ENCODE measurements at regions not wholly inside any gene's neighbourhood (a gene's known extent, or its start where the extent isn't known, plus 50 kb on each side); places are given as distances from the start of the nearest gene placed in this dataset.
"Not testable (repeated sequence)": the region's sequence is repeated elsewhere in the genome, so short reads cannot be mapped to it uniquely, and the experiment has no call there.

DNA sequence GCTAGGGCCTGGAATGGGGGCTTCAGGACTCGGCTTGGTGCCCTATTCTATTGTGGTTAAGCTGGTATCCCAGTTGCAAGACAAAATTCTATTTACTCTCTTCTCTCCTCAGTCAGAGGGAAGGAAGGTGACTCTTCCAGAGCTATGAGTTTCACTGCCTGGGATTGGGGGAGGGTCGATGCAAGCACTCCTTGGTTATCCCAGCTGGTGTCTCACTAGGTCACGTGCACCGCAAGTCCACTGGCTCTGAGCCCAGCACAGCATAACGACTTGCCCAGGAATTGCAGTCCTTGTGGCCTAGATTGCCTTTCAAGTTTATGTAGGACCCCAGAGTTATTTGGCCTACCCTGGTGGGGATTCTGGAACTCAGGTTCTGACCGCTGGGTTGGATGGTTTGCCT lies 958.8 kb downstream of the IGSF11 start:
- DNase-seq (ENCODE audit: low spot score), result no peak

DNA sequence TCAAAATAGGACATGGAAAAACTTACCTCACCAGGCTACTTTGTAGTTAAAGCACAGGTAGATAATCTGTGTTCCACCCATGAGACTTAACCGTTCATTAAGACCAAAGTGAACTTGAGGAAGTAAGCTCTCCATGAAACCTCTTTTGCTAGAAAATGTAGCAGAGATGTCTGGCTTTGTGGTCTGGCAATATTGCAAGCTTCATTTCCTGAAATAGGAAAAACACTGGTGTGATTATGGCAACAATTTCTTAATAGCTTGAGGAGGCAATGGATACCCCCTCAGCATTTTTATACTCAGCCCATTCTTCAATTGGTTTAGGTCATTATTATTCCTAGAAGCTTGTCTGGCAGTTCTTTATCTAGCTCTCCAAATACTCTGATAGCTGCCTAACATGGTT lies 957.3 kb downstream of the IGSF11 start:
- no peak for DNase-seq (ENCODE audit: low spot score)

DNA sequence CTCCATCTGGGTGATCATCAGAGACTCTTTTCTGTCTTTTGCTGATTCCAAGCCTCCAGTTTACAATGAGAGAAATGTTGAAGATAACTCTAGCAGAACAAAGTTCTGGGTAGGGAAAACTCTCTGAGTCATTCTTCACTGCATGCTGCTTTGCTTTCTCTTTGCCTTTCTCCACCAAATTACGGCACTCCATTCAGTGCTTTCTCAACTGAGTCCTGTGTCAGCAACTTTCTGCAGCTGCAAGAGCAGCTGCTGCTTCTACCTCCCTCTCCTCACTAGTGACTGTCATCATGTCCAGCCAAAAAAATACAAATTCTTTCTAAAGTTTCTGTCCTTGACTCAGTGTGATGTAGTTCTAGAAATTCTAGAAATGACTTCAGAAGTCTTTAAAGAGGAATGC lies 953.8 kb downstream of the IGSF11 start:
- no peak for DNase-seq (ENCODE audit: low spot score)

DNA sequence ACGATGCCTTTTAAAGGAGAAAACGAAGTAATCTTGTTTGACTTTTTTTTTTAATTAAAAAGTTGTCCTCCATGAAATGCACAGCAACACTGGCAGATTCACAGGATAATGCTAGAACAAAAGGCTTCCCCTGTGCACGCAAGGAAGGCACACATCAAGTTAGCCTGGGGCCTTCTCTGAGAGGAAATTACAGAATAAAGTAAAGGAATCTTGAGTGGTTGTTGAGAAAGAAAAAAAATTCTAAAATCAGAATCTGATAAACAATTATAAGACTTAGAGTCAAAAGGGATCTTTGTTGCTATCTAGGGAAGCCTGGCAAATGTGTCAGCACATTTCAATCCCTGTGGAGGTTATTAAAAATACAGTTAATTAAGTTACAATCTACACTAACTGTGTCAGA lies 946.0 kb downstream of the IGSF11 start:
- DNase-seq (ENCODE audit: low spot score), result no peak

DNA sequence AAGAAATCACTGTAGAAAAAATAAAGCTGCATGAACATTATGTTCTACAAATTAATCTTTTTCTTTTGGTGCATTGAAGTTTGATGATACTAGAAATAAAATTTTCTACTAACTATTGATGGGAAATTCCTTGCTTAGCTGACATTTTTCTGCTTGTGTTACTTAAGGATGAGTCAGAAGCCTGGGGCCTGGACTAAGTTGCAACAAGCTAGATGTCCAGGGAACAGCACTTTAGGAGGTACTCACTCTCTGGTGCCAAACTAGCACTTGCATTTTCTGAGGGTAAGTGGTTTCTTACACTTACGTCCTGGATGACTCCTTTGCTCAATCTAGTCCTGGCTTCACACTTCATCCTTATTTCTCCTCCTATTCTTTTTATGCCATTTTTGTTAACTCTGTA lies 945.1 kb downstream of the IGSF11 start:
- no peak for DNase-seq (ENCODE audit: low spot score)

DNA sequence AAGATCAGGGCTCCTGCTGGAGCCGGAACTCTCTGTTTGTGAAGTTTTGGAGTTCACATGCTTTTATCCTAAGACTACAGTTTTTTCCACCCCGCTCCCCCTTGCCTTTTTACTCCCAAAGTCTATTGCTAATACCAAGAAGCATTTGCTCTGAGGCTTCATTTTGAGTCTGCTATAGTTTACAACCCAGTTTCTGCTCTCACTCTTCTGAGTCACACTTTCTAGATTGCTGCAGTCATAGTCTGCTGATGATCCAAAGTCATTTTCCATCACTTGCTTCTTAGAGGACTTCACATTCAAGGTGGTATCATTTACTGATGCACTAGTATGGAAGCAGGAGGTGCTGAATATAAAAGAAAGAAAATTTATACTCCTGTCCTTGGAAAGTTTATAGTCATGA lies 937.4 kb downstream of the IGSF11 start:
- no peak for DNase-seq (ENCODE audit: low spot score)

DNA sequence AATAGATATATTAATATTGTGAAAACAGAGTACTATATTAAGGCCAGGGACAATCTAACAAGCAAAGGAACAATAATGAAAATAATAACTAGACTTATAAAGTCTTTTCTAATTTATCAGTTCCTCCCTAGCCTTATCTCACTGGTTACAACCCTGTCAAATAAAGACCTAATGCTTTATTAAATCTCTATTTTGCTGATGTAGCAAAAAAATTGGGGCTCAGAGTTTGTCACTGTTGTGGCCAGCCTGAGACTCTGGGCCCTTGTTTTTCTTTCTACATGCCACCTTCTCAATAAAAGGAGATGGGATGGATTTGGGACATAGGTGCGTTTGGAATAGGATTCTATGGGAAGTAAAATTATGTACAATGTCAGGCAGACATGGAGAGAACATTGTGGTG lies 937.0 kb downstream of the IGSF11 start:
- no peak for DNase-seq (ENCODE audit: low spot score)

DNA sequence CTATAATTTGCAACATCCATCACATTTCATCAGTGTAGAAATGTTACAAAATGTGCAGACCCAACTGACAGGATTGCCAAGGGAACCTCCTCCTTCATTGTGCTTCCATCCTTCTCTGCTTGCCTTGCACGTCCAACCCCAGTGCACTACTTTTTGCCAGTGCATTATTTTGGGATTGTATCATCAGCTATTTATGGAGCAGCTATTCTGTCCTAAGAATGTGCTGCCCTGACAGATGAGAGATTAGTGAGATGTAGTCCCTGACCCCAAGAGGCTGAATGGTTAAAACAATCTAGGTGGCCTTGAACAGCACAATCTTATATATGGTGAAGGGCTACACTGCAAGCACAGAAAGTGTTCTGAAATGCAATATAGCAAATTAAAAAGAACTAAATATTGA lies 935.8 kb downstream of the IGSF11 start:
- no peak for DNase-seq (ENCODE audit: low spot score)

DNA sequence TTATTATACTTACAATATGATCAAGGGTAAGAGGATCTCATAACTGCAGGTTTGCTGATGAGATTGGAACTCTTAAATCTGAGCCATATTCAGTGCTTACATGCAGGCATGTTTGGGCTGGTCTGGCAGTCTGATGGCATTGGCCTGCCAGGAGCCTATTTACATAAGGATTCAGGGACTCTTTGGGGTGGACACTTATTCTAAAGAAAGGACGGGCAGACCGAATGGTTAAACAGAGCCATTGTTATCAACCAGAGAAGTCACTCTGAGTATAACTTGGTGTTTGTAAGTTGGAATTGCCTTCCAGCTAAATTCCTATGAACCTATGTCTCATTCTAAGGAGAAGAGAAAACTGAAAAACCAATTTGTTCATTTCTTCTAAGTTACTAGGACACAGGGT lies 932.8 kb downstream of the IGSF11 start:
- no peak for DNase-seq (ENCODE audit: low spot score)

DNA sequence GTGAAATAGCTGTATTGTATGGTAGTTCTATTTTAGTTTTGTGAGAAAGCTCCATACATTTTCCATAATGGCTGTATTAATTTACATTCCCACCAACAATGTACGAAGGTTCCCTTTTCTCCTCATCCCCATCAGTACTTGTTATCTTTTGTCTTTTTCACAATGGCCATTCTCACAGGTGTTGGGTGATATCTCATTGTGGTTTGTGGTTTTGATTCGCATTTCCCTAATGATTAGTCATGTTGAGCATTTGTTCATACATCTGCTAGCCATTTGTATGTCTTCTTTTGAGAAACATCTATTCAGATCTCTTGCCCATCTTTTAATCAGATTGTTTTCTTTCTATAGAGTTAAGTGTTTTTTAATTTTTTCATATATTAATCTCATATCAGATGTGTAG lies 931.9 kb downstream of the IGSF11 start:
- no peak for DNase-seq (ENCODE audit: low spot score)

DNA sequence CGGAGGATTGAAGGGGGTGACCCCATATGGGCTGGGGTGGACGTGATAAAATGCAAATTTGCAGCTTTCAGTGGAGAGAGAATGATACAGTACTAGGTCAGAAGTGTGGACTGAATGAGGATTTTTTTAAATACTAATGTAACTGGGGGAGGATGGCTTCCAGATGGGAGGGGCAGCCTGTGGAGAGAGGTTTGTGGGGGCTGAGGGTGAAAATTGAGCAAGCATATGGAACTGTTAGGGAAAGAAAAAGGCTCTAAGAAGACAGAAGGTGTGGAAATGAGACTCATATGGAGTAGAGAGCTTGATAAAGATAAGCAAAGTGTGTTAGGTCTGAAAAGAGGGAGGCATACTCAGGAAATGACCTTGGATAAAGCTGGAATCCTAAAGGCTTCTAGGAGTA lies 926.4 kb downstream of the IGSF11 start:
- DNase-seq (ENCODE audit: low spot score), result no peak

DNA sequence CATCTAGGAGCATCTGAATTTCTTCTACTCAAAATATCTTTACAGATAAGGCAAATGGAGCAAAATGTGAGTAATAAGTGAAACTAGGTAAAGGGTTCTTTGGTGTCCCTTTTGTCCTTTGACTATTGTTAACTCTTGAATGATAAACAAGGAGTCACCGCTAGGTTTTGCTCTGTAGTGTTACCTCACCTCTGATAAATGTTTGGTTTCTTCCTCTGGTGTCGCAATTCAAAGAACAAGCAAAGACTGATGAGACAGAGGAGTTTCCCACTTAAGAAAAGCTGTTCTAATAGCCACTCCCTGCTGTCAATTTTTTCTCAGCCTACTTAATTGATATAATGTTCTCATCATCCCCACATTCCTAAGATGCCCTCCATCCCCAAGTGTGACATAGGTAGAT lies 925.9 kb downstream of the IGSF11 start:
- DNase-seq (ENCODE audit: low spot score), result no peak

DNA sequence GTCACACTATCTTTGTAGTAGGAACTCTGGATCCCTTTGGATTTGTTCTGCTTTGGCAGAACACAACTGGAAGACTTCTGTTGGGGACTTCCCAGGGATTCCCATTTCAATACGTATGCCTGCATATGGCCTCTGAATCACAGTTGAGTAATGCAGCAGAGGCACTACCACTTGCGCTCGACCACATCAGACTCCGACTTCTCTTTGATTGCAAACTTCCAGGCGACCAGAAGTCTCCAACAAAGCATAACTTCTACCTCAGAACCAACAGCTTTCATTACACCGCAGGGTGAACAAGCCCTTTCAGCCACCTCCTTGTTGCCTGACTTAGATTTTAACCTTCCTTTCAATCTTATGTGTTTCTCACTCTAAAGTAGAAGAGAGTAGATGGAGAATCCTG lies 924.4 kb downstream of the IGSF11 start:
- no peak for DNase-seq (ENCODE audit: low spot score)

DNA sequence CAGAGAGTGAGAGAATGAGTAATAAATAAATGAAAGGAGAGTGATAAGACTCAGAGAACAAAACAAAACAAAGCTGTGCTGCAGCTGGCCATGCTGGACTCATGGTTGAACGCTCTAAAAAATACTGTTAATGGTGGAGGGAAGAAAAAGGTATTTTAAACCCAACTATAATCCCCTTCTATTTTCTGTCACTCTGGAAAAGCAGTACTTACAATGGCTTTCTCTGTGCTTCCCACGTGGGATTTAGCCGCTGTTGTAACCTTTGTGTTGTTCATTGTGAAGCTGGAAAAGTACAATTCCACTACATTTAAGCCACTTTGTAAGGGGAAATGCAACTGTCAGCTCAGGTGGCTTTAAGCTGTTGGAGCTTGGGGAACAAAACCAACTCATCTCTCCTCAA lies 917.7 kb downstream of the IGSF11 start:
- no peak for DNase-seq (ENCODE audit: low spot score)

DNA sequence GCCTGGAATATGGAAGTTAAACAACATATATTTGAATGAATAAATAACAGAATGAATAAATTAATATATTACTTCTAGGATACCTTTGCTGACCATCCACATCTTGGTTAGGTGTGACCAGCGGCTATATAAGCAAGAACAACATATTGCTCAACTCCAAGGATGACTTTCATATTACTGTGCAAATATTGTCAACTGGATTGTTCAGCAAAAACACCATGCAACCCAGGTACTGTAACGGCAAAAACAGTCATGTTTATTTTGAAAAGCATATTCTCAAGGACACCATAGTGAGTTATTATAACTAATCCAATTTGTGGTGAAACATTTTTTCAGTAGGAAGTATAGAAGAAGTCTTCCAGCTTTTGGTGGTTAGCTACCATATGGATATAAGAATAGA lies 907.9 kb downstream of the IGSF11 start:
- DNase-seq (ENCODE audit: low spot score), result no peak

DNA sequence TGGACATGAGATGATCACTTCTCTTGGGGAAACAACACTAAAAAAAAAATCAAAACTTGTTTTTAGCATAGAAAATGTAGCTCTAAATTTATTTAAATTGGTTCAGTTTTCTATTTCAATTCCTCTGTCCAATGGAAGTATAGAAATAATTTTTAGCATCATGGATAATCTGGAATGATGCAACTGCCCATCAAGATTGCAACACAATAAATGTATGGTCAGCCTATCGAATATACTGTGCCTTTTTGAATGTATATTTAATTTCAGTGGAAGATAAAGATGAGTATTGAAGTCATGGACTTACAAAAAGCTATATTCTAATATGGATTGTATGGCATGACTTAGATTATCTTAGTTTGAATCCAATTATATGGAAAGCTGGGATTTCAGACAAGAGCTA lies 906.7 kb downstream of the IGSF11 start:
- no peak for DNase-seq (ENCODE audit: low spot score)

DNA sequence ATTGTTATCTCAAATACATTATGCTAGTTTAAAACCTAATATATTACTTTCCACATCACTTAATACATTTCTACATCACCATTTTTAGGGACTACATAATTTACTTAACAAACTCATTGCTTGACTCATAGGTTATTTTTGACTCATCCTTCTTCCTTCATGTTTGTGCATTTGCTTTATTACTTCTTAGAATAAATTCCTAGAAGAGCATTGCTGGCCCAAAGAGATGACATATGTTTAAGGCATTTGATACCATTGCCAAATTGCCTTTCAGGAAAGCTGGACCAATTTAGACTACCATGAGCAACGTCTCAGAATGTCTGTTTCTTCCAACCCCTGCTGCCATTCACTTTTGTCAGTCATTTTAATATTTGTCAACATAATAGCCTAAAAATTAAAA lies 905.8 kb downstream of the IGSF11 start:
- no peak for DNase-seq (ENCODE audit: low spot score)

DNA sequence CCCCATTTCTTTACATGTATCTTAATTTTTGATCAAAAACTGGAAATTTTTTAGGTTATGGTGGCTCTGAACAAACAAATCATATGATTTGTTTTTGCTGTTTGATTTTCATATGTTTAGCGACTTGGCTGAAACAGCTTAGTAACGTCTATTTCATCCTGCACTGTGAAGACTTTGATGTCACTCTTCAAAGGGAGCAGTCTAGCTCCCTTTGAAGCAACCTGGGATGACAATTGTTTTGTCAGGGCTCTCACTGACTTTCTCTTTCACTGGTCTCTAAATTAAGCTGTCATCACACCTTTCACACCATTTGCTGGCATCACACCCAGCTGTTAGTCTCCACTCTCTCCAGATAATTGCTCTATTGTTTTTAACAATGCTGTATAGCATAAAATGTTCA lies 896.9 kb downstream of the IGSF11 start:
- no peak for DNase-seq (ENCODE audit: low spot score)

DNA sequence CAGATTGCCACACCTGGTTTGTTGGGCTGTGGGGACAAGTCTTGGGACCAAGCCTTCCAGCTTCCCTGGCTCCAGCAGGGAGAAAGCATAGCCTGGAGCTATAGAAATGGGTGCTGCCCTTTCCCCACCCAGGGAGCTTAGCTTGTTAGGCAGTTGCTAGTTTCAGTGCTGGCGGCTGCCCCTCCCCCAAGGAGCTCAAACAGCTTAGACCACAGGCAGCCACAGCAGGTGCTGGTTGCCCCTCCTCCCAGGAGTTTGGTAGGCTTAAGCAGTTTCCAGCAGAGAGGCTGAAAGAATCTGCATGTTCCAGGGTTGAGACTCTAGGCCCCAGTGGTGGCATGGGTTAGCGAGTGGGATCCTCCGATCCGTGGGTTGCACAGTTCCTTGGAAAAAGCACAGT lies 889.7 kb downstream of the IGSF11 start:
- DNase-seq (ENCODE audit: low spot score), result no peak

DNA sequence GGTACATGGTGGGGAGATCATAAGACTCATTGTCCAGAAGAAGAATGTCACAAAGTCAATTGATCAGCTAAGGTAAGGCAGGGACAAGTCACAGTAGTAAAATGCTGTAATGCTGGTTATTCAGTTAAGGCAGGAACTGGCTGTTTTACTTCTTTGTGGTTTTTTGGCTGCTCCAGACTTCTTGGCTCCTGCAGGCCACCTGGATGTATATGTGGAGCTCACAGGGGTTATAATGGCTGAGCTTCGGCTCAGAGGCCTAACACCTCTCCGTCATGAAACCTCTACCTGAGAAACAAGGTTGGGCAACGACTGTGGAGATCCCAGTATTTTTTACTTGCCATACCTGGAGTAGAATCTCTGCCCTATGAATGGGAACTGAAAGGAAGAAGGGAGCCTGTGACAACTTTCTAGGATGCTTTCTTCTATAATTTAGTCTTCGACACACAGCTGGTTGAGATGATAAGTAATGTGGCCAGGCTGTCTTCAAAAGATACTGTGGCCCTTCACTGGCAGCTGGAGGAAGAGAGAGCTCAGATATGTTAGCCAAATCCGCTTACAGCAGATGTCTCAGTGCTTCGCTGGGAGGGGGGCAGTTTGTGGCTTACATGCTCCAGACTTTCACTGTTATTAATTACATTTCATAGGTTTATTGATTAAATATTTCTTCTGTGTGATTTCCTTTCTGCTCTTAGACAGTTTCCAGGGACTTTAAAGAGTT lies 887.8 kb downstream of the IGSF11 start:
- DNase-seq (ENCODE audit: low spot score), result no peak

DNA sequence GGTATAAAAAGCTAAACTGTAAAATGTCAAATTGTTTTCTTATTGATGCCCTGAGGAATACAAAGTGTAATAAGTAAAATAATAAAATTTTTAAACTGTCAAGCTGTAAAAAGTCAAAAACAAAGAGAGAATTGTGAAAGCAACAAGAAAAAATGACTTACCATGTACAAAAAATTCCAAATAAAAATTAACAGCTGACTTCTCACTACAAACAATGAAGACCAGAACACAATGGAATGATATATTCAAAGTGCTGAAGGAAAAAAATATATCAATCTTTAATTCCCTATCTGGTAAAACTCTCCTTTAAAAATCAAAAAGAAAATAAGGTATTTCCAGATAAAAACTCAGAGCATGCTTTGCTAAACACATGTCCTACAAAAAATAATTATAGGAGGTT lies 883.5 kb downstream of the IGSF11 start:
- no peak for DNase-seq (ENCODE audit: low spot score)

DNA sequence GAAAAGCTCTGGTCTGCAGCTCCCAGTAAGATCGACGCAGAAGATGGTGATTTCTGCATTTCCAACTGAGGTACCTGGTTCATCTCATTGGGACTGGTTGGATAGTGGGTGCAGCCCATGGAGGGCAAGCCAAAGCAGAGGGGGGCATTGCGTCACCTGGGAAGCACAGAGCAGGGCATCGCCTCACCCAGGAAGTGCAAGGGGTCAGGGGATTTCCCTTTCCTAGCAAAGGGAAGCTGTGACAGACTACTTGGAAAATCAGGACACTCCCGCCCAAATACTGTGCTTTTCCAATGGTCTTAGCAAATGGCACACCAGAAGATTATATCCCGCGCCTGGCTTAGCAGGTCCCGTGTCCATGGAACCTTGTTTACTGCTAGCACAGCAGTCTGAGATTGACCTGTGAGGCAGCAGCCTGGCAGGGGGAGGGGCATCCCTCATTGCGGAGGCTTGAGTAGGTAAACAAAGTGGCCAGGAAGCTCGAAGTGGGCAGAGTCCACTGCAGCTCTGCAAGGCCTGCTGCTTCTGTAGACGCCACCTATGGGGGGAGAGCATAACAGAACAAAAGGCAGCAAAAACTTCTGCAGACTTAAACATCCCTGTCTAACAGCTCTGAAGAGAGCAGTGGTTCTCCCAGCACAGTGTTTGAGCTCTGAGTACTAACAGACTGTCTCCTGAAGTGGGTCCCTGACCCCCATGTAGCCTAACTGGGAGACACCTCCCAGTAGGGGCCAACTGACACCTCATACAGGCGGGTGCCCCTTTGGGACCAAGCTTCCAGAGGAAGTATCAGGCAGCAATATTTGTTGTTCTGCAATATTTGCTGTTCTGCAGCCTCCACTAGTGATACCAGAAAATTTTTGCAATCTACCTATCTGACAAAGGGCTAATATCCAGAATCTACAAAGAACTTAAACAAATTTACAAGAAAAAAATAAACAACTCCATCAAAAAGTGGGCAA lies 871.7 kb downstream of the IGSF11 start:
- DNase-seq (ENCODE audit: low spot score), result not testable (repeated sequence)

DNA sequence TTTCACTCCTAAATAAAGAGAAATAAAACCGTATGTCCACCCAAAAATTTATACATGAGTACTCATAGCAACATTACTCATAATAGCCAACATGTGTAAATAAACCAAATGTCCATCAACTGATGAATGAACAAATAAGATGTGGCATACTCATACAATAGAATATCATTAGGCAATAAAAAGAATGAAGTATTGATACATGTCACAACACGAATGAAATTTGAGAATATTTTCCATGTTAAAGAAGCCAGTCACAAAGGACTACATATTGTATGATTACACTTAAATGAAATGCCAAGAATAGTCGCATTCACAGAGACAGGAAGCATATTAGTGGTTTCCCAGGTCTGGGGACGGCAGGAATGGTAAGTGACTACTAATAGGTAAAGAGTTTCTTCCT lies 869.2 kb downstream of the IGSF11 start:
- no peak for DNase-seq (ENCODE audit: low spot score)

DNA sequence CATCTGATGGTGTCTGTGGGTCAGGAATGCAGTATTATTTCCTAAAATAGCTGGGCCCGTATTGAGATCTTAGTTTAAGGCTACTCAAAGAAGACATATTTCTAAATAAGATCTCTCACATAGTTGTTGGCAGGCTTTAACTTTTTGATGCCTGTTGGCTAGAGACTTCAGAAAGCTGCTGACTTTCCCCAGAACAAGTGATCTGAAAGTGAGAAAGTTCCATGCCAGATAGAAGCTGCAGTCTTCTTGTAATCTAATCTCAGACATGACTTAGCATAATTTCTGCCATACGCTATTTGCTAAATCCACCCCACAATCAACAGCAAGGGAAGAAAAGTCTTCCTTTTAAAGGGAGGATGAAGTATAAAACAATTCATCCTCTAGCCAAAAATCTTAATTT lies 867.1 kb downstream of the IGSF11 start:
- DNase-seq (ENCODE audit: low spot score), result no peak
